ENCODE measurements at regions not wholly inside any gene's neighbourhood (a gene's known extent, or its start where the extent isn't known, plus 50 kb on each side); places are given as distances from the start of the nearest gene placed in this dataset.

- no peak for DNase-seq (ENCODE audit: low read depth in 4 of 4, low spot score in 3 of 4)
Observed at GRCh38 chr6:144745439-144745838, 460.3 kb downstream of the UTRN start.

GRCh38 chr6:144746902-144747469, 461.9 kb downstream of the UTRN start:
- DNase-seq (ENCODE audit: low read depth in 4 of 4, low spot score in 3 of 4), result no peak

- DNase-seq (ENCODE audit: low read depth in 4 of 4, low spot score in 3 of 4), result no peak
Observed at GRCh38 chr6:144749263-144749662, 464.1 kb downstream of the UTRN start.

- DNase-seq (ENCODE audit: low read depth in 4 of 4, low spot score in 3 of 4), result no peak
Observed at GRCh38 chr6:144753023-144753705, 468.0 kb downstream of the UTRN start.

- no peak for DNase-seq (ENCODE audit: low read depth in 4 of 4, low spot score in 3 of 4)
Observed at GRCh38 chr6:144756469-144756868, 471.3 kb downstream of the UTRN start.

- DNase-seq (ENCODE audit: low read depth in 4 of 4, low spot score in 3 of 4), result no peak
Observed at GRCh38 chr6:144757299-144757698, 472.2 kb downstream of the UTRN start.

- no peak for DNase-seq (ENCODE audit: low read depth in 4 of 4, low spot score in 3 of 4)
Observed at GRCh38 chr6:144757730-144758129, 472.6 kb downstream of the UTRN start.

GRCh38 chr6:144758602-144759001, 473.5 kb downstream of the UTRN start:
- no peak for DNase-seq (ENCODE audit: low read depth in 4 of 4, low spot score in 3 of 4)

GRCh38 chr6:144762469-144762868, 477.3 kb downstream of the UTRN start:
- DNase-seq (ENCODE audit: low read depth in 4 of 4, low spot score in 3 of 4), result no peak

- DNase-seq (ENCODE audit: low read depth in 4 of 4, low spot score in 3 of 4), result no peak
Observed at GRCh38 chr6:144767051-144767450, 481.9 kb downstream of the UTRN start.

- no peak for DNase-seq (ENCODE audit: low read depth in 4 of 4, low spot score in 3 of 4)
Observed at GRCh38 chr6:144768551-144769075, 483.5 kb downstream of the UTRN start.

GRCh38 chr6:144769142-144769541, 484.0 kb downstream of the UTRN start:
- DNase-seq (ENCODE audit: low read depth in 4 of 4, low spot score in 3 of 4), result no peak

- DNase-seq (ENCODE audit: low read depth in 4 of 4, low spot score in 3 of 4), result no peak
Observed at GRCh38 chr6:144776031-144776819, 491.1 kb downstream of the UTRN start.

GRCh38 chr6:144777249-144777648, 492.1 kb downstream of the UTRN start:
- DNase-seq (ENCODE audit: low read depth in 4 of 4, low spot score in 3 of 4), result no peak

GRCh38 chr6:144778056-144778455, 492.9 kb downstream of the UTRN start:
- no peak for DNase-seq (ENCODE audit: low read depth in 4 of 4, low spot score in 3 of 4)

- DNase-seq (ENCODE audit: low read depth in 4 of 4, low spot score in 3 of 4), result no peak
Observed at GRCh38 chr6:144778773-144779492, 493.8 kb downstream of the UTRN start.

- no peak for DNase-seq (ENCODE audit: low read depth in 4 of 4, low spot score in 3 of 4)
Observed at GRCh38 chr6:144781836-144782235, 496.7 kb downstream of the UTRN start.

- no peak for DNase-seq (ENCODE audit: low read depth in 4 of 4, low spot score in 3 of 4)
Observed at GRCh38 chr6:144782634-144783033, 497.5 kb downstream of the UTRN start.

- no peak for DNase-seq (ENCODE audit: low read depth in 4 of 4, low spot score in 3 of 4)
Observed at GRCh38 chr6:144785056-144785455, 499.9 kb downstream of the UTRN start.

GRCh38 chr6:144786825-144787224, 501.7 kb downstream of the UTRN start:
- DNase-seq (ENCODE audit: low read depth in 4 of 4, low spot score in 3 of 4), result no peak

- no peak for DNase-seq (ENCODE audit: low read depth in 4 of 4, low spot score in 3 of 4)
Observed at GRCh38 chr6:144793744-144794143, 508.6 kb downstream of the UTRN start.
